GM23248 (cell line): ENCODE measurements at regions not wholly inside any gene's neighbourhood (a gene's known extent, or its start where the extent isn't known, plus 50 kb on each side); places are given as distances from the start of the nearest gene placed in this dataset.

Experiments
- EZH2 ChIP-seq: fragments of 200-600 bp; sonication (generic); IDR thresholded peaks from 2 replicates; pipeline ENCODE4 v1.6.1; 2018; ENCODE audit warnings: antibody characterized with exemption, mild to moderate bottlenecking; ENCODE audit not compliant: insufficient read depth, poor library complexity, severe bottlenecking
- EZH2phosphoT487 ChIP-seq: fragments of 200-600 bp; sonication (generic); IDR thresholded peaks from 2 replicates; pipeline ENCODE4 v1.6.1; 2018; ENCODE audit warnings: antibody characterized with exemption, moderate library complexity, mild to moderate bottlenecking, low read depth; ENCODE audit not compliant: insufficient read depth

DNA sequence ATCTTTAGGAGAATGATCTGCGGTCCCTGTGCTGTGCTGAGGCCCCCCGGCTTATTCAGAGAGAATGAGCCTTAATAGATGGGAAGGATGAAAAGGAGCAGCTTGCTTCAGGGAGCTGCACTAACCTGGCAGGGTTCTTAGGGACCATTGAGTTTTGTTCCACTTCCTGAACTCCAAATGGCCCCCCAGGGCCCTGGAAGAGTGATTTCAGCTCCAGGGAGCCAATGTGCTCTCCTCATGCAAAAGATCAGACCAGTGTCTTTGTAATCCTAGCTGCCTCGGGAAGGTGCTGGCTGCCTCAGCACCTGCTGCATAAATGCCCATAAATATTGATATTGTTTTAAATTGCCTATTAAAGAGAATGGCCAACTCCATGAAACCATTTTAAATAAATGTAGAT lies 210.2 kb downstream of the NCK2 start:
- TF ChIP-seq EZH2phosphoT487 (no peak), EZH2 (no peak)
